ENCODE measurements at regions not wholly inside any gene's neighbourhood (a gene's known extent, or its start where the extent isn't known, plus 50 kb on each side); places are given as distances from the start of the nearest gene placed in this dataset.
A peak's percentile ranks its signal among the peaks of the same experiment; 100 is the strongest.

- TF ChIP-seq IRF3 (IDR thresholded peaks at IDR 0.05; ENCODE audit: low read depth, low read length) (no peak), MXI1 (IDR thresholded peaks at IDR 0.05; ENCODE audit: low read depth, low read length) (no peak), NFIC (IDR thresholded peaks at IDR 0.05; ENCODE audit: borderline replicate concordance) (no peak), TAF1 (IDR thresholded peaks at IDR 0.05; ENCODE audit: borderline replicate concordance, low read depth, low read length) (no peak), NRF1 (IDR thresholded peaks at IDR 0.05; ENCODE audit: low read depth, low read length) (no peak), RCOR1 (IDR thresholded peaks at IDR 0.05; ENCODE audit: low read length) (no peak), EZH2phosphoT487 (IDR thresholded peaks at IDR 0.05; ENCODE audit: borderline replicate concordance, low read depth) (no peak), ELF1 (IDR thresholded peaks at IDR 0.05) (no peak), RAD21 (IDR thresholded peaks at IDR 0.05; ENCODE audit: low read length) (peak; percentile 89), GABPA (IDR thresholded peaks at IDR 0.05; ENCODE audit: low read depth) (no peak), RXRA (IDR thresholded peaks at IDR 0.05; ENCODE audit: borderline replicate concordance, low read depth) (no peak), USF2 (IDR thresholded peaks at IDR 0.05; ENCODE audit: borderline replicate concordance, low read depth, low read length) (no peak), TCF12 (IDR thresholded peaks at IDR 0.05) (0 out of 2 replicates have a peak, but pooled peaks have one; percentile 47), JUND (IDR thresholded peaks at IDR 0.05) (no peak), FOXJ3 (CRISPR knock-in tag; IDR thresholded peaks at IDR 0.05) (no peak), USF1 (IDR thresholded peaks at IDR 0.05; ENCODE audit: borderline replicate concordance, low read depth) (no peak), MAX (IDR thresholded peaks at IDR 0.05; ENCODE audit: low read depth) (no peak), PBX3 (IDR thresholded peaks at IDR 0.05) (peak; percentile 80), CHD2 (IDR thresholded peaks at IDR 0.05; ENCODE audit: low read length, partially characterized antibody) (no peak), FOXM1 (IDR thresholded peaks at IDR 0.05; ENCODE audit: low read depth) (no peak), YY1 (IDR thresholded peaks at IDR 0.05; ENCODE audit: low read depth) (no peak), FOSL2 (IDR thresholded peaks at IDR 0.05; ENCODE audit: borderline replicate concordance, low read depth) (no peak)
These were observed 94.9 kb downstream of the LYZL2 start (continued) for GRCh38 chr10:30534465-30535144.

Measured in SK-N-SH (cell line).